ENCODE measurements at regions not wholly inside any gene's neighbourhood (a gene's known extent, or its start where the extent isn't known, plus 50 kb on each side); places are given as distances from the start of the nearest gene placed in this dataset.

DNA sequence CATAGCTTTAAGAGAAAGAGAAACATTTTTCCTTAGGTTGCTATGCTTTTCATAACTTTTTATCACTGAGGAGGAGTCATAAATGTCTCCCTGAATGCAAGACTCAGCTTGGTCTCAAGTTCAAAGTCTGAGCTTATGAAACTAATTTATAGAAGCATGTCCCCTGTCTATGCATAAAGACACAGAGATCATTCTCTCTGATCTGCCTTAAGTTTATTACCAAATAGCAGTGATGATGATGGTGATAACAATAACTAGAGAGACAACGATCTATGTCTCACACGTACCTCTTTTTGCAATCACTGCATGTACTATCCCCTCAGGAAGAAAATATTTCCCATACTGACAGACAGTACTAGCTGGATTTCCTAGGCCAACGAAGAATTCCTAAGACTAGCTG lies 266.4 kb upstream of the G2E3 start:
- peaks cover 7% of the 10 kb centered on the region for H3K27me3 Mint-ChIP-seq (ENCODE audit: low read depth, unreplicated experiment)
- no peak for FAIRE-seq
- TF ChIP-seq, protein P1, sequence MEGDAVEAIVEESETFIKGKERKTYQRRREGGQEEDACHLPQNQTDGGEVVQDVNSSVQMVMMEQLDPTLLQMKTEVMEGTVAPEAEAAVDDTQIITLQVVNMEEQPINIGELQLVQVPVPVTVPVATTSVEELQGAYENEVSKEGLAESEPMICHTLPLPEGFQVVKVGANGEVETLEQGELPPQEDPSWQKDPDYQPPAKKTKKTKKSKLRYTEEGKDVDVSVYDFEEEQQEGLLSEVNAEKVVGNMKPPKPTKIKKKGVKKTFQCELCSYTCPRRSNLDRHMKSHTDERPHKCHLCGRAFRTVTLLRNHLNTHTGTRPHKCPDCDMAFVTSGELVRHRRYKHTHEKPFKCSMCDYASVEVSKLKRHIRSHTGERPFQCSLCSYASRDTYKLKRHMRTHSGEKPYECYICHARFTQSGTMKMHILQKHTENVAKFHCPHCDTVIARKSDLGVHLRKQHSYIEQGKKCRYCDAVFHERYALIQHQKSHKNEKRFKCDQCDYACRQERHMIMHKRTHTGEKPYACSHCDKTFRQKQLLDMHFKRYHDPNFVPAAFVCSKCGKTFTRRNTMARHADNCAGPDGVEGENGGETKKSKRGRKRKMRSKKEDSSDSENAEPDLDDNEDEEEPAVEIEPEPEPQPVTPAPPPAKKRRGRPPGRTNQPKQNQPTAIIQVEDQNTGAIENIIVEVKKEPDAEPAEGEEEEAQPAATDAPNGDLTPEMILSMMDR (IDR thresholded peaks at IDR 0.05; ENCODE audit: insufficient read depth, low read depth, low read length) = no peak
- TF ChIP-seq EZH2 (IDR thresholded peaks at IDR 0.05; ENCODE audit: insufficient read depth, low read length) = no peak

DNA sequence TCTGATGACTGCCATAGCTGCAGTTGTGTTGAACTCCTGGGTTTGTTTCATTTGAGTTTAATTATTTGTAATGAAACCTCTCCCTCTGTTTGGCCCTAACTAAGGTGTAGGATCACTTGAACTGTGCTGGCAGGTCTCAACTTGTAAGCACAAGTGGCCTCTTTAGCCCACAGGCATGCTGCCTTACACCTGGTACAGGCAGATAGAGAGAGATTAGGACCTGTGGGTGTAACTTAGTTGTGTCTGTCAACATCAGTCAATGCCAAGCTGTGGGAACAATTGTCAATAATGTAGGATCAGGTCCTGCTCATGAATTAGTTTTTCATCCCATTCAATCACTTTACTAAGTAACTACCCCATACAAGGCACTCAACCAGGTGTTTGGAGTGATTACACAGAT lies 263.0 kb upstream of the G2E3 start:
- TF ChIP-seq, protein P1 (IDR thresholded peaks at IDR 0.05; ENCODE audit: insufficient read depth, low read depth, low read length) = no peak
- TF ChIP-seq EZH2 (IDR thresholded peaks at IDR 0.05; ENCODE audit: insufficient read depth, low read length) = no peak
- Histone ChIP-seq H3K4me3 (ENCODE audit: insufficient read depth, low read depth, low read length) (no peak overlapping the region), H2AFZ (ENCODE audit: low read depth, low read length) (no peak overlapping the region), H4K20me1 (ENCODE audit: insufficient read depth, low read length) (no peaks in the 10 kb centered on the region), H3K4me1 (ENCODE audit: insufficient read depth, low read length) (peaks cover 3% of the 10 kb centered on the region), H3K9ac (ENCODE audit: low read length) (no peak overlapping the region), H3K4me2 (ENCODE audit: low read length) (no peak overlapping the region), H3K27ac (ENCODE audit: low read depth, low read length) (no peak overlapping the region), H3K79me2 (ENCODE audit: insufficient read depth, low read length) (no peaks in the 10 kb centered on the region), H3K36me3 (ENCODE audit: insufficient read depth, low read length) (no peaks in the 10 kb centered on the region), H3K27me3 (ENCODE audit: insufficient read depth, low read length) (no peaks in the 10 kb centered on the region), H3K9me3 (ENCODE audit: insufficient read depth, low read depth, low read length) (no peaks in the 10 kb centered on the region)
- Mint-ChIP-seq H3K9me3 (ENCODE audit: unreplicated experiment) (peaks cover 4% of the 10 kb centered on the region), H3K4me3 (ENCODE audit: unreplicated experiment) (no peak overlapping the region), H3K27me3 (ENCODE audit: low read depth, unreplicated experiment) (peaks cover 7% of the 10 kb centered on the region), H3K27ac (ENCODE audit: unreplicated experiment) (no peak overlapping the region), H3K4me1 (ENCODE audit: low read depth, unreplicated experiment) (peaks cover 2% of the 10 kb centered on the region), H3K36me3 (ENCODE audit: low read depth, unreplicated experiment) (no peaks in the 10 kb centered on the region)
- no peak for DNase-seq (ENCODE audit: low read depth)
- no peak for FAIRE-seq

More for the DNA sequence above, 266.4 kb upstream of the G2E3 start:
- H3K27ac ChIP-seq (ENCODE audit: low read depth, low read length) = no peak overlapping the region
- H4K20me1 ChIP-seq (ENCODE audit: insufficient read depth, low read length) = no peaks in the 10 kb centered on the region
- H3K9me3 ChIP-seq (ENCODE audit: insufficient read depth, low read depth, low read length) = no peaks in the 10 kb centered on the region
- H3K4me1 Mint-ChIP-seq (ENCODE audit: low read depth, unreplicated experiment) = no peaks in the 10 kb centered on the region
- peaks cover 3% of the 10 kb centered on the region for H3K4me1 ChIP-seq (ENCODE audit: insufficient read depth, low read length)
- no peaks in the 10 kb centered on the region for H3K36me3 Mint-ChIP-seq (ENCODE audit: low read depth, unreplicated experiment)
- no peak for DNase-seq (ENCODE audit: low read depth)
- no peaks in the 10 kb centered on the region for H3K36me3 ChIP-seq (ENCODE audit: insufficient read depth, low read length)
- no peaks in the 10 kb centered on the region for H3K79me2 ChIP-seq (ENCODE audit: insufficient read depth, low read length)
- H2AFZ ChIP-seq (ENCODE audit: low read depth, low read length) = no peak overlapping the region
- H3K9me3 Mint-ChIP-seq (ENCODE audit: unreplicated experiment) = peaks cover 4% of the 10 kb centered on the region
- H3K27me3 ChIP-seq (ENCODE audit: insufficient read depth, low read length) = no peaks in the 10 kb centered on the region
- no peak overlapping the region for H3K4me3 Mint-ChIP-seq (ENCODE audit: unreplicated experiment)
- H3K4me3 ChIP-seq (ENCODE audit: insufficient read depth, low read depth, low read length) = no peak overlapping the region
- H3K9ac ChIP-seq (ENCODE audit: low read length) = no peak overlapping the region
- H3K27ac Mint-ChIP-seq (ENCODE audit: unreplicated experiment) = no peak overlapping the region
- H3K4me2 ChIP-seq (ENCODE audit: low read length) = no peak overlapping the region

DNA sequence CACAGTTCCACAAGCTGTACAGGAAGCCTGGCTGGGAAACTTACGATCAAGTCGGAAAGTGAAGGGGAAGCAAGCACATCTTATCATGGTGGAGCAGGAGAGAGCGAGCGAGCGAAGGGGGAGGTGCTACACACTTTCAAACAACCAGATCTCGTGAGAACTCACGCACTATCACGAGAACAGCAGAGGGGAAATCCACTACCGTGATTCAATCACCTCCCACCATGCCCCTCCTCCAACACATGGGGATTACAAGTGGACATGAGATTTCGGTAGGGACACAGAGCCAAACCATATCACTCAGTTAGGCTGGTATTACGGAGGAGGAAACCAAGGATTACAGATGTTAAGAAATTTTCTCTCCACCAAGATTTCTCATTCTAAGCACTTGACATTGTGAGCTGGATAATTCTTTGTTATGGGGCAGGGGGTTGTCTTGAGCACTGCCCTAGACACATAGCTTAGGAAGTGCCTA lies 262.0 kb upstream of the G2E3 start:
- no peak overlapping the region for H3K27ac Mint-ChIP-seq (ENCODE audit: unreplicated experiment)
- H3K4me1 Mint-ChIP-seq (ENCODE audit: low read depth, unreplicated experiment) = peaks cover 2% of the 10 kb centered on the region

More for the DNA sequence above, 262.0 kb upstream of the G2E3 start:
- no peak overlapping the region for H3K27ac ChIP-seq (ENCODE audit: low read depth, low read length)
- no peaks in the 10 kb centered on the region for H3K4me1 ChIP-seq (ENCODE audit: insufficient read depth, low read length)
- no peaks in the 10 kb centered on the region for H3K9me3 ChIP-seq (ENCODE audit: insufficient read depth, low read depth, low read length)
- no peak for FAIRE-seq
- H3K4me2 ChIP-seq (ENCODE audit: low read length) = no peak overlapping the region
- no peaks in the 10 kb centered on the region for H3K36me3 ChIP-seq (ENCODE audit: insufficient read depth, low read length)
- no peaks in the 10 kb centered on the region for H3K27me3 ChIP-seq (ENCODE audit: insufficient read depth, low read length)
- no peak overlapping the region for H3K9ac ChIP-seq (ENCODE audit: low read length)
- no peak overlapping the region for H3K4me3 ChIP-seq (ENCODE audit: insufficient read depth, low read depth, low read length)
- H2AFZ ChIP-seq (ENCODE audit: low read depth, low read length) = no peak overlapping the region
- no peak for DNase-seq (ENCODE audit: low read depth)
- H3K4me3 Mint-ChIP-seq (ENCODE audit: unreplicated experiment) = no peak overlapping the region
- H3K9me3 Mint-ChIP-seq (ENCODE audit: unreplicated experiment) = peaks cover 4% of the 10 kb centered on the region
- TF ChIP-seq, protein P1 (IDR thresholded peaks at IDR 0.05; ENCODE audit: insufficient read depth, low read depth, low read length) = no peak
- no peak for TF ChIP-seq EZH2 (IDR thresholded peaks at IDR 0.05; ENCODE audit: insufficient read depth, low read length)
- no peaks in the 10 kb centered on the region for H3K79me2 ChIP-seq (ENCODE audit: insufficient read depth, low read length)
- H3K27me3 Mint-ChIP-seq (ENCODE audit: low read depth, unreplicated experiment) = peaks cover 7% of the 10 kb centered on the region
- H4K20me1 ChIP-seq (ENCODE audit: insufficient read depth, low read length) = no peaks in the 10 kb centered on the region
- no peaks in the 10 kb centered on the region for H3K36me3 Mint-ChIP-seq (ENCODE audit: low read depth, unreplicated experiment)

All from astrocyte (in vitro differentiated cells and primary cell).